ENCODE measurements at regions not wholly inside any gene's neighbourhood (a gene's known extent, or its start where the extent isn't known, plus 50 kb on each side); places are given as distances from the start of the nearest gene placed in this dataset.

- Mint-ChIP-seq H3K27ac (no peak overlapping the region), H3K4me3 (no peak overlapping the region), H3K27me3 (peaks cover 5 to 7% of the 10 kb centered on the region in 2 donors), H3K4me1 (no peaks in the 10 kb centered on the region), H3K36me3 (no peaks in the 10 kb centered on the region), H3K9me3 (no peaks in the 10 kb centered on the region)
- Histone ChIP-seq H3K9me3 (ENCODE audit: control insufficient read depth in 1 of 2, low read length in 2 of 2) (no peaks in the 10 kb centered on the region), H3K27ac (ENCODE audit: low read depth, low read length) (no peak overlapping the region), H3K4me1 (ENCODE audit: insufficient read depth, low read length) (no peaks in the 10 kb centered on the region), H3K4me3 (ENCODE audit: low read length in 2 of 2) (no peak overlapping the region), H3K36me3 (ENCODE audit: insufficient read depth, low read length) (no peaks in the 10 kb centered on the region), H3K27me3 (ENCODE audit: insufficient read depth, low read length) (no peaks in the 10 kb centered on the region)
- ChIA-PET POLR2A (ENCODE audit: partially characterized antibody) (no interaction called here), CTCF (ENCODE audit: partially characterized antibody) (interaction anchor here (0.9 to 7.3 kb wide), 5 partner anchors 10 to 157 kb away, joined by 3 to 57 read pairs (median 4); no protein-coding TSS in a partner anchor)
- no peak for DNase-seq
- intact Hi-C loops (cut with micrococcal nuclease), result no loop called here
These were observed 120.7 kb upstream of the FHL2 start for GRCh38 chr2:105519516-105519915.

- Histone ChIP-seq H3K4me3 (ENCODE audit: low read length in 2 of 2) (no peak overlapping the region), H3K4me1 (ENCODE audit: insufficient read depth, low read length) (no peaks in the 10 kb centered on the region), H3K27ac (ENCODE audit: low read depth, low read length) (no peak overlapping the region), H3K27me3 (ENCODE audit: insufficient read depth, low read length) (no peaks in the 10 kb centered on the region), H3K36me3 (ENCODE audit: insufficient read depth, low read length) (no peaks in the 10 kb centered on the region), H3K9me3 (ENCODE audit: control insufficient read depth in 1 of 2, low read length in 2 of 2) (no peaks in the 10 kb centered on the region)
- intact Hi-C loops (cut with micrococcal nuclease), result no loop called here
- H3K4me3 Mint-ChIP-seq, result no peak overlapping the region
- no peaks in the 10 kb centered on the region for H3K4me1 Mint-ChIP-seq
- ChIA-PET CTCF (ENCODE audit: partially characterized antibody) (interaction anchor here (0.8 to 7.3 kb wide), 6 partner anchors 9 to 174 kb away, joined by 3 to 57 read pairs (median 4); no protein-coding TSS in a partner anchor), POLR2A (ENCODE audit: partially characterized antibody) (no interaction called here)
- H3K9me3 Mint-ChIP-seq, result no peaks in the 10 kb centered on the region
- no peaks in the 10 kb centered on the region for H3K36me3 Mint-ChIP-seq
- peaks cover 5 to 9% of the 10 kb centered on the region in 2 donors for H3K27me3 Mint-ChIP-seq
- no peak overlapping the region for H3K27ac Mint-ChIP-seq
- DNase-seq, result no peak
These were observed 120.0 kb upstream of the FHL2 start for GRCh38 chr2:105518897-105519296.

DNA sequence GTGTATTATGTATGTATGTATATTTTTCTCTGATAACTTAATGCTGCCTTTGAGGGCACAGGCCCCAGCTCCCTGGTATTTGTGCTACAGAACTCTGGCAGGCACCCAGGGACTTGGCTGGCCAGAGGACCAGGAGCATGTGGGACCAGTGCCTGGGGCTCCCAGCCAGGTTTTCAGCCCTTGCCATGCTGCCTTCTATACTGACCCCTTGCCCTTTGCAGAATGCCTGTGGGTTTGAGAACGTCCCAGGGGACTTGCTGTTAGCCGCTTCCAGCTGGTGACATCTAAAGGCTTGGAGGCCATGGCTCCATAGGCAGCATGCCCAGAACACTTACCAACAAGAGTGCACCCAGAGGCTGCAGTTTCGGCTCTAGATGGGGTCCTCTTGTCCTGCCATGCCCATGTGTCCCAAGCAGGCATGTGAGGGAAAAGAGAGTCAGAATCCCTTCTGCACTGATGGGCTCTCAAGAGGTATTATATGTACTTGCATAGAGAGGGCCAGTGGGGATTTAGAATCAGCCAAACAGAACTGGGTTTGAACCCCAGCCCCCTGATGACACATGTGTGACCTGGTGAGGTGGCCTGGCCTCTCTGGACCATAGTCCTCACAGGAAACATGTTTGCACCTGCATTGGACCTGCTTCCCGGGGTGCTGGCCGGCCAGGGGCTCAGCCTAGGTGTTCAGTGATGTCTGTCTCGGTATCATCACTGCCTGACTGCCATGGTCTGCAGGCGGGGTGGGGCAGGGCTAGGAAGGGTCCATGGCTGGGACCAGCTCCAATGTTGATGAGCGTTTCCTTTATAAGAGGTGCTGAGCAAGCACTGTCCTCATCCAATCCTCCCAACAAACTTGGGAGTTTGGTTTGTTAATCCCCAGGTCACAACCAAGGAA lies 119.2 kb upstream of the FHL2 start:
- Histone ChIP-seq H3K4me3 (ENCODE audit: low read length in 2 of 2) (no peak overlapping the region), H3K36me3 (ENCODE audit: insufficient read depth, low read length) (no peaks in the 10 kb centered on the region), H3K4me1 (ENCODE audit: insufficient read depth, low read length) (no peaks in the 10 kb centered on the region), H3K27me3 (ENCODE audit: insufficient read depth, low read length) (no peaks in the 10 kb centered on the region), H3K27ac (ENCODE audit: low read depth, low read length) (no peak overlapping the region), H3K9me3 (ENCODE audit: control insufficient read depth in 1 of 2, low read length in 2 of 2) (no peaks in the 10 kb centered on the region)
- Mint-ChIP-seq H3K36me3 (no peaks in the 10 kb centered on the region), H3K4me3 (no peak overlapping the region), H3K4me1 (no peaks in the 10 kb centered on the region), H3K27ac (peak overlapping the region in 1 of 7 donors; percentile 70), H3K9me3 (no peaks in the 10 kb centered on the region), H3K27me3 (peaks cover 5 to 11% of the 10 kb centered on the region in 2 donors)
- ChIA-PET POLR2A (ENCODE audit: partially characterized antibody) (no interaction called here), CTCF (ENCODE audit: partially characterized antibody) (interaction anchor here (0.8 to 7.3 kb wide), 5 partner anchors 9 to 173 kb away, joined by 3 to 57 read pairs (median 4); no protein-coding TSS in a partner anchor)
- no peak for DNase-seq
- intact Hi-C loops (cut with micrococcal nuclease), result no loop called here

DNA sequence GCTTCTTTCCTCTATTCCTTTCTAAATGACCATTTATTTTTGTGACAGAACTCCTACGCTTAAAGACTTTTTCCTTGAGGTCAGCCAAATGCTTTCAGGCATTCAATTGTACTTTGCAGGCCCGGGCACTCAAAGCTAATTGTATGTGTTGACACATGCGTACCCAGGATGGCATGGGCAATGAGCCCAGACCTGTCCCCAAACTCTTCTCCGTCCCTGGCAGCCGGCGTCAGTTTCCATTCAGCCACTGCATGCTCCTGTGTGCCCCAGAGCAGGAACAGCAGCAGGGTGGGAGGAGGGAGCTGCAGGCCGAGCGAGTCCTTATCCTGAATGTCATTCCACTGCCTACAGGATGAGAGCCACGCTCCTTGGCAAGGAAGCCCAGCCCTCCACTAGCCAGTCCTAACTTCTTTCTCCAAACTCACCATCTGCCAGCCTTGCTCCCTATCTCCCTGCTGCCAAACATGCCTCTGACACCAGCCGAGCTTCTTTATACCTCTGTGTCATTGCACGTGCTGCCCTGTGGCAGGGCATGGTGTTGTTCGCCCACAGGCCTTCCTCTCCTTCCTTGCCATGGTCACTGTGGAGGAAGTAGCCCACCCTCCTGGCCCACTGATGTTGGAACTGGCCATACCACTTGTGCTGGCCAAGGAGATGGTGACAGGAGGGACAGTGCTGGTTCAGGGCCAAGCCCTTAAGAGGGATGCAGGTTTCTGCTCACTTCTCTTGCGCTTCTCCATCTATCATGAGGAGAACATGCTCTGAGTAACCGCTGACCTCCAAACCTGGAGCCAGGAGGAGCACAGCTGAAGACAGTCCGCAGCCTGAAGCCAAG lies 116.9 kb upstream of the FHL2 start:
- ChIA-PET CTCF (ENCODE audit: partially characterized antibody) (interaction anchor here (1.0 to 7.3 kb wide), 4 partner anchors 58 to 154 kb away, joined by 3 to 57 read pairs (median 18); no protein-coding TSS in a partner anchor), POLR2A (ENCODE audit: partially characterized antibody) (no interaction called here)
- H3K9me3 ChIP-seq (ENCODE audit: control insufficient read depth in 1 of 2, low read length in 2 of 2), result no peaks in the 10 kb centered on the region
- DNase-seq, result no peak
- H3K36me3 ChIP-seq (ENCODE audit: insufficient read depth, low read length), result no peaks in the 10 kb centered on the region
- Mint-ChIP-seq H3K27me3 (peaks cover 10 to 15% of the 10 kb centered on the region in 2 donors), H3K9me3 (no peaks in the 10 kb centered on the region), H3K4me3 (no peak overlapping the region), H3K27ac (no peak overlapping the region), H3K4me1 (no peaks in the 10 kb centered on the region), H3K36me3 (no peaks in the 10 kb centered on the region)
- H3K27ac ChIP-seq (ENCODE audit: low read depth, low read length), result no peak overlapping the region
- no peaks in the 10 kb centered on the region for H3K4me1 ChIP-seq (ENCODE audit: insufficient read depth, low read length)
- H3K27me3 ChIP-seq (ENCODE audit: insufficient read depth, low read length), result no peaks in the 10 kb centered on the region
- H3K4me3 ChIP-seq (ENCODE audit: low read length in 2 of 2), result no peak overlapping the region
- intact Hi-C loops (cut with micrococcal nuclease), result no loop called here

DNA sequence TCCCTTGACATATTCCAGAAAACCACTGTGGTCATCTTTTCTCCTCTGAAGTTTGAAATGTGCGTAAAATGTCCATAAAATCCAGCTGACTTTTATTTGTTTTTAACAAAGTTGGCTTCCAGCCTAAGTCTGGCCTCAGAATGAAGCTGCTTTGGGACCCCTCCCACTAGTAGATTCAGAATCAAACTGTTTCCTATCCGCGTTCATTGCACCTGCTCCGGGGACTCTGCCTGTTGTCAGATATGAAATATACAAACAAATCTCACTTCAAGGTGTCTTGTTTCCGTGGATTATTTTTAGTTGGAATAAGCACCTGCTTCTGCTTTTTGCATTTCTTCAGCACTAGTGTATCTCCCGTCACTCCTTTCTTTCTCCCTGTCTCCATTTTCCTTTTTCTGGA lies 115.7 kb upstream of the FHL2 start:
- H3K36me3 Mint-ChIP-seq, result no peaks in the 10 kb centered on the region
- peaks cover 10 to 17% of the 10 kb centered on the region in 2 donors for H3K27me3 Mint-ChIP-seq
- Histone ChIP-seq H3K27me3 (ENCODE audit: insufficient read depth, low read length) (no peaks in the 10 kb centered on the region), H3K4me3 (ENCODE audit: low read length in 2 of 2) (no peak overlapping the region), H3K27ac (ENCODE audit: low read depth, low read length) (no peak overlapping the region), H3K9me3 (ENCODE audit: control insufficient read depth in 1 of 2, low read length in 2 of 2) (no peaks in the 10 kb centered on the region), H3K4me1 (ENCODE audit: insufficient read depth, low read length) (no peaks in the 10 kb centered on the region), H3K36me3 (ENCODE audit: insufficient read depth, low read length) (no peaks in the 10 kb centered on the region)
- no peak overlapping the region for H3K27ac Mint-ChIP-seq
- intact Hi-C loops (cut with micrococcal nuclease), result no loop called here
- ChIA-PET CTCF (ENCODE audit: partially characterized antibody) (interaction anchor here (0.5 kb wide), 1 partner anchor 32 kb away, joined by 3 read pairs; no protein-coding TSS in a partner anchor), POLR2A (ENCODE audit: partially characterized antibody) (no interaction called here)
- H3K4me3 Mint-ChIP-seq, result no peak overlapping the region
- no peaks in the 10 kb centered on the region for H3K4me1 Mint-ChIP-seq
- DNase-seq, result no peak
- H3K9me3 Mint-ChIP-seq, result no peaks in the 10 kb centered on the region

DNA sequence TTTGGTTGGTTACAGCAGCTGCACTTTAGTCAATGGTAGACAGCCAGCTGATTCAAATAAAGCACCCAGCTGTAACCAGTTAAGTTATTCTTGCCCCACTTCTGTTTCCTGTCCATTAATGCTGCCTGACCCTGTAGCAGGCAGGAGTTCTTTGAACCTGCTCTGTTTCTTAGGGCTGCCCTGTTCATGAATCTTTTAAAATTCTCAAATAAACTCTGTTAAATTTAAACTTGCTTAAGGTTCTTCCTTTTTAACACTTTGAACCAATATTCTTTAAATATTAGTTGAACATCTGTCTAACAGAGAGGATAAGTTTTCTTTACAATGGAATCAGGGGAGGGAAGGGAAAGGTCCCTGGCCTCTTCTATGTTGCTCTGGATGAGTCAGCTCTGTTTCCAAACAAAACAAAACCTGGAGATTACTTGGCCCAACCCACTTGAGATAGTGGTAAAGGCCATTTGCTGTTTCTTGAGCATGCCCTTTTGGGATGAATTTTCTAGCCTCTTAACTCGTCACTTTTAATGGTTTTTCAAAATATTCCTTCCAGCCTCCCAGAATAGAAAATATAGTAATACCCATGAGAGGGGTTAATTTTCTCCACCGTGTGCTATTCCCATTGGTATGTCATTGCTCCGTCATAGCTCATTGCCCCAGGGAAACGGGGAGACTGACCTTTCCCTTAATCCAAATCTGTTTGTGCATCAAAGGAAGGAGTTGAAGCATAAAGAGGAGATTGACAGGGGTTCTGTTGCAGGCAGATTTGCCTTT lies 112.1 kb upstream of the FHL2 start:
- peaks cover 0 to 2% (median 0%) of the 10 kb centered on the region in 8 donors for H3K9me3 Mint-ChIP-seq
- Histone ChIP-seq H3K36me3 (ENCODE audit: insufficient read depth, low read length) (no peaks in the 10 kb centered on the region), H3K27me3 (ENCODE audit: insufficient read depth, low read length) (no peaks in the 10 kb centered on the region), H3K4me3 (ENCODE audit: low read length in 2 of 2) (no peak overlapping the region), H3K4me1 (ENCODE audit: insufficient read depth, low read length) (no peaks in the 10 kb centered on the region), H3K27ac (ENCODE audit: low read depth, low read length) (no peak overlapping the region), H3K9me3 (ENCODE audit: control insufficient read depth in 1 of 2, low read length in 2 of 2) (no peaks in the 10 kb centered on the region)
- no peaks in the 10 kb centered on the region for H3K36me3 Mint-ChIP-seq
- no peak overlapping the region for H3K27ac Mint-ChIP-seq
- no peaks in the 10 kb centered on the region for H3K4me1 Mint-ChIP-seq
- H3K27me3 Mint-ChIP-seq, result peaks cover 11 to 16% of the 10 kb centered on the region in 2 donors
- no peak overlapping the region for H3K4me3 Mint-ChIP-seq
- intact Hi-C loops (cut with micrococcal nuclease), result no loop called here
- CTCF ChIA-PET (ENCODE audit: partially characterized antibody), result no interaction called here
- no peak for DNase-seq
- POLR2A ChIA-PET (ENCODE audit: partially characterized antibody), result no interaction called here

Data from CD4-positive, alpha-beta memory T cell (primary cell).